ENCODE measurements at regions not wholly inside any gene's neighbourhood (a gene's known extent, or its start where the extent isn't known, plus 50 kb on each side); places are given as distances from the start of the nearest gene placed in this dataset.
A peak's percentile ranks its signal among the peaks of the same experiment; 100 is the strongest.

GRCh38 chr3:177783767-177784166, 586.5 kb upstream of the TBL1XR1 start:
- no peaks in the 10 kb centered on the region for H3K9me3 ChIP-seq (ENCODE audit: low read depth, low read length)
- H3K27me3 ChIP-seq (ENCODE audit: insufficient read depth, low read length) = no peaks in the 10 kb centered on the region
- no peak for TF ChIP-seq CTCF (IDR thresholded peaks at IDR 0.05; ENCODE audit: extremely low read depth, low read depth, low read length)
- no peak overlapping the region for H3K4me3 ChIP-seq (ENCODE audit: insufficient read depth, low read length)
- DNase-seq (ENCODE audit: insufficient read length, low spot score, missing footprints) = no peak
- H3K4me1 ChIP-seq (ENCODE audit: insufficient read depth, low read length) = peaks cover 14% of the 10 kb centered on the region
- H3K79me2 ChIP-seq (ENCODE audit: insufficient read depth, low read length) = no peaks in the 10 kb centered on the region
- H3K36me3 ChIP-seq (ENCODE audit: insufficient read depth, low read length) = no peaks in the 10 kb centered on the region
- H2AFZ ChIP-seq (ENCODE audit: low read length) = no peak overlapping the region
- no peaks in the 10 kb centered on the region for H4K20me1 ChIP-seq (ENCODE audit: insufficient read depth, low read length)
- H3K4me2 ChIP-seq (ENCODE audit: insufficient read depth, low read length) = no peak overlapping the region
- no peak overlapping the region for H3K27ac ChIP-seq (ENCODE audit: low read depth, low read length)

- no peak overlapping the region for H3K4me3 ChIP-seq (ENCODE audit: insufficient read depth, low read length)
- H2AFZ ChIP-seq (ENCODE audit: low read length) = no peak overlapping the region
- no peak overlapping the region for H3K27ac ChIP-seq (ENCODE audit: low read depth, low read length)
- H4K20me1 ChIP-seq (ENCODE audit: insufficient read depth, low read length) = no peaks in the 10 kb centered on the region
- no peaks in the 10 kb centered on the region for H3K27me3 ChIP-seq (ENCODE audit: insufficient read depth, low read length)
- no peak for TF ChIP-seq CTCF (IDR thresholded peaks at IDR 0.05; ENCODE audit: extremely low read depth, low read depth, low read length)
- no peaks in the 10 kb centered on the region for H3K79me2 ChIP-seq (ENCODE audit: insufficient read depth, low read length)
- no peaks in the 10 kb centered on the region for H3K9me3 ChIP-seq (ENCODE audit: low read depth, low read length)
- peaks cover 6% of the 10 kb centered on the region for H3K4me1 ChIP-seq (ENCODE audit: insufficient read depth, low read length)
- no peaks in the 10 kb centered on the region for H3K36me3 ChIP-seq (ENCODE audit: insufficient read depth, low read length)
- DNase-seq (ENCODE audit: insufficient read length, low spot score, missing footprints) = no peak
- no peak overlapping the region for H3K4me2 ChIP-seq (ENCODE audit: insufficient read depth, low read length)
These were observed 590.2 kb upstream of the TBL1XR1 start for GRCh38 chr3:177787279-177788041.

- H3K4me3 ChIP-seq (ENCODE audit: insufficient read depth, low read length) = no peak overlapping the region
- H3K27me3 ChIP-seq (ENCODE audit: insufficient read depth, low read length) = no peaks in the 10 kb centered on the region
- H3K4me2 ChIP-seq (ENCODE audit: insufficient read depth, low read length) = no peak overlapping the region
- no peaks in the 10 kb centered on the region for H3K79me2 ChIP-seq (ENCODE audit: insufficient read depth, low read length)
- H3K4me1 ChIP-seq (ENCODE audit: insufficient read depth, low read length) = peaks cover 12% of the 10 kb centered on the region
- H3K9me3 ChIP-seq (ENCODE audit: low read depth, low read length) = no peaks in the 10 kb centered on the region
- H2AFZ ChIP-seq (ENCODE audit: low read length) = peak overlapping the region; percentile 45
- TF ChIP-seq CTCF (IDR thresholded peaks at IDR 0.05; ENCODE audit: extremely low read depth, low read depth, low read length) = no peak
- H4K20me1 ChIP-seq (ENCODE audit: insufficient read depth, low read length) = no peaks in the 10 kb centered on the region
- DNase-seq (ENCODE audit: insufficient read length, low spot score, missing footprints) = no peak
- no peak overlapping the region for H3K27ac ChIP-seq (ENCODE audit: low read depth, low read length)
- no peaks in the 10 kb centered on the region for H3K36me3 ChIP-seq (ENCODE audit: insufficient read depth, low read length)
These were observed 592.2 kb upstream of the TBL1XR1 start for GRCh38 chr3:177789500-177789899.

GRCh38 chr3:177792311-177793030, 595.2 kb upstream of the TBL1XR1 start:
- Histone ChIP-seq H2AFZ (ENCODE audit: low read length) (no peak overlapping the region), H3K27me3 (ENCODE audit: insufficient read depth, low read length) (no peaks in the 10 kb centered on the region), H4K20me1 (ENCODE audit: insufficient read depth, low read length) (no peaks in the 10 kb centered on the region), H3K4me2 (ENCODE audit: insufficient read depth, low read length) (peak overlapping the region; percentile 3), H3K9me3 (ENCODE audit: low read depth, low read length) (no peaks in the 10 kb centered on the region), H3K4me1 (ENCODE audit: insufficient read depth, low read length) (peaks cover 12% of the 10 kb centered on the region), H3K36me3 (ENCODE audit: insufficient read depth, low read length) (no peaks in the 10 kb centered on the region), H3K4me3 (ENCODE audit: insufficient read depth, low read length) (no peak overlapping the region), H3K27ac (ENCODE audit: low read depth, low read length) (peak overlapping the region; percentile 69), H3K79me2 (ENCODE audit: insufficient read depth, low read length) (no peaks in the 10 kb centered on the region)
- no peak for TF ChIP-seq CTCF (IDR thresholded peaks at IDR 0.05; ENCODE audit: extremely low read depth, low read depth, low read length)
- DNase-seq (ENCODE audit: insufficient read length, low spot score, missing footprints) = no peak

Measured in osteoblast (primary cell).